ENCODE measurements at regions not wholly inside any gene's neighbourhood (a gene's known extent, or its start where the extent isn't known, plus 50 kb on each side); places are given as distances from the start of the nearest gene placed in this dataset.

DNA sequence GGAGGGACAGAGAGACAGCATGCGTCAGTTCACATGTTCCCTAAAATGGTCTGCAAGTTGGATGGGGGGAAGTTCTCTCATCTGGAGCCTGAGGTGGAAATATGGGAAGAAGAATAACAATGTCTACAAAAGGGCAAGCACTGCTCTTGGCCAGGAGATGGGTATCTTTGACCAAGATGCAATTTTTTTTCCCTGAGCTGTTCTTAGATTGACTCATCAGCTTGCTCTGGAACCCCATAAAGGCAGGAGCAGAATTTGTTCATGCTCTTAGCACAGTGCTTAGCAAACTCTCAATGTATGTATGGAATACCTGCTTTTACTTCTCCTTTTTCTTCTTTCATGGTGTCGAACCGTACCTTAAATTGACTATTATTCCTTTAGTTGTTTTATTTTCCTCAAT, 90.5 kb upstream of the ZNF827 start:
- TF ChIP-seq CTCF (IDR thresholded peaks at IDR 0.05; ENCODE audit: insufficient read depth, low read depth, low read length) = peak; percentile 7
- no peak for TF ChIP-seq EZH2 (IDR thresholded peaks at IDR 0.05; ENCODE audit: insufficient read depth, low read length)
